ENCODE measurements at regions not wholly inside any gene's neighbourhood (a gene's known extent, or its start where the extent isn't known, plus 50 kb on each side); places are given as distances from the start of the nearest gene placed in this dataset.

DNA sequence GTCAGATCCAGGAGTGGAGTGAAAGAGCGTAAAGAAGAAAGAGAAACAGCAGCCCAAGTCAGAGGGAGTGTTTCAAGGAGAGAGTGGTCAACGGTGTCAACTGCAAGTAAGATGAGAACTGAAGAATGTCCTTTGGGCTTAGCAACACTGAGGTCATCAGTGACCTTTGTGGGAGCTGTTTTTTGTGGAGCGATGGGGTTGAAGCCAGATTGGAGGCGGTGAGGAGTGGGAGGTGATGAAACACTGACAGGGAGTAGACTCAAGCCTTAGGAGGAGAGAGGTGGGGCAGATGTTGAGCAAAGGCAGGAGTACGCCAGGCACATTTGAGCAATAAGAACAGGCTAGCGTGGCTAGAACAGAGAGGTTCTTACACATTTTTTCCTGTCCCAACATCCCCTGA, 103.7 kb upstream of the GNAO1 start:
- DNase-seq = no peak

DNA sequence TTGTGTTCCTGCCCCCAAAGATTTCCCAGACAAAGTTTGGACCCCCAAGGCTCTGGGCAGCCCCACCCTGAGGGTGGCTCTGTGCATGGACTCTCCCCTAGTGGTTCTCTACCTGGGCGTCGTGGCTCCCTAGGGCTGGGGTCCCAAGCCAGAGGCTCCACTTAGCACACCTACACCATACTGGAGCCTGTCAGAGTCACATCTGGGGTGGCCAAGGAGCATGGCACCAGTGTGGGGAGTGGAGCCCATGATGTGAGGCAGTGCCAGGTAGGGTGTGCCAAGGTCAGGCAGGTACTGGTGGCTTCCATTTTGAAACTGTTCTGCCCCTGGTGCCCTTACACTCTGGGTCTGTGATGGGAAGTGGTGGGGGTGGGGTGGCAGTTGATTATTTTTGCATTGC, 109.9 kb upstream of the GNAO1 start:
- DNase-seq = no peak

- no peak for DNase-seq
These were observed 115.4 kb upstream of the GNAO1 start for GRCh38 chr16:56075732-56076388.

DNA sequence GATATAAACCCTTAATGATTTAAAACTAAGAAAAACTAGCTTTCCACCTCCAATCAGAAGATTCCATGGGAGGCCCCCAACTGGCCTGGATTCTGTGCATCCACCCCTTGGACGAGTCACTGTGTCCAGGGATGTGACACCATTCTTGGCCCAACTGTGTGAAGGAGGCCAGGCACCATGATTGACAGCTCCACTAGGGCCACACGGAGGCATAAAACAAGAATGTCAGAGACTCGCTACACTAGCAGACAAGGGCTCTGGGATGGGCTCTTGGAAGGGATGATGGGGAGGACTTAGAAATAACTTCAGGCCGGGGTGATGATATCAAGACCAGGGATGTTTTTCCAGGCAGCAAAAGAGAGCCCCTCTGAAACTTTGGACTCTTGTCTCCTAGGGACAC, 117.8 kb upstream of the GNAO1 start:
- no peak for DNase-seq

- no peak for DNase-seq
These were observed 119.2 kb upstream of the GNAO1 start for GRCh38 chr16:56072096-56072495.

DNA sequence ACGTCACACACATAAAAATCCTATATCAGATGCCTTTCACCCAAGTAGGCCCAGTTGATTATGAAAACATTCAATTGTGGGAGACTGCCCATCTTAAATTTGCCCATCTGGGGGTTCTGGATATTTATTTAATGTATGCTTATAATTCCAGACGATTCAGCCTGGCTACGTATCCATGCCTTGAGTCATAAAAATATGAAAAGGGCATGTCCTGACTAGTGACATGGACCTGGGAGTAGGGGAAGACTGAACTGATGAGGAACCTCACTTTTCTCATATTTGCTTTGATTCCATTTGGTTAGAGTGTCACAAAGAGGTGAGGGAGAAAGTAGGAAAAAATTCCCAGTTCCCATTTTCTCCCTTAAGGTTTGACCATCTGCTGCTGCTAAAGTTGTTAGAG, 122.5 kb upstream of the GNAO1 start:
- DNase-seq = no peak

DNA sequence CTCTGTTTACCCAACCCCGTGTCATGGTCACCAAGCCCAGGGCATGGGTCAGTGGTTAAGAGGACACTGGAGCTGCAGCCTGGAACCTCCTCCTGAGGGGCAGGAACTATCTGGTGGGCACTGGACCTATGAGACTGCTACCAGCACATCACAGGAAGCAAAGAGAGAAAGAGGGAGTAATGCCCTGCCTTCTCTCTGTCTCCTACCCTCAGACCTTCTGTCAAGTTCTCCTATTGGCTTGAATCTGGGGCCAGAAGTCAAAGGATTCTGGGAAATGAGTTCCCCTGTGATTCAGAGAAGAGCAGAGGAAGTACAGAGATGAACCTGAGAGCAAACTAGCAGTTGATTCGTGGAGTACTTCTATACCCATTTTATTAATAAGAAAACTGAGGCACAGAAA, 123.0 kb upstream of the GNAO1 start:
- no peak for DNase-seq

DNA sequence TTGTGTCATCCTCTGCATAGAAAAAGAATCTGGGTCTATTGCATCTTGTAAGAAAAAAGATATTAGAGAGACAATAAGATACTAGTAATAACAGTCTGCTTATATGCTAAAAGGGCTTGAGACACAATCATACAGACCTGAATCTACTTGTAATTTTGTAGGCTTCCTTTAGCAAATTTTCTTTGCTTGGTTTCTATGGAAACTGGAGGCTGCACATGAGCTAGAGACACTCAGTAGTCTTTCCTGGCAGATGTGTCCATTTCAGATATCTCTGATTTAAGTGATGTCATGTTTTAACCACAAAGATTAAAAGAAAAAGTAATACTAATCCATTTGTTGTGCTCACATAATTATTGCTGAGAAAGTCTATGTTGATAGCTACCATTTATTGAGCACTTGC, 123.9 kb upstream of the GNAO1 start:
- DNase-seq = no peak

- no peak for DNase-seq
These were observed 124.7 kb upstream of the GNAO1 start for GRCh38 chr16:56066617-56067016.

GRCh38 chr16:56063111-56063510, 128.2 kb upstream of the GNAO1 start:
- DNase-seq = no peak

DNA sequence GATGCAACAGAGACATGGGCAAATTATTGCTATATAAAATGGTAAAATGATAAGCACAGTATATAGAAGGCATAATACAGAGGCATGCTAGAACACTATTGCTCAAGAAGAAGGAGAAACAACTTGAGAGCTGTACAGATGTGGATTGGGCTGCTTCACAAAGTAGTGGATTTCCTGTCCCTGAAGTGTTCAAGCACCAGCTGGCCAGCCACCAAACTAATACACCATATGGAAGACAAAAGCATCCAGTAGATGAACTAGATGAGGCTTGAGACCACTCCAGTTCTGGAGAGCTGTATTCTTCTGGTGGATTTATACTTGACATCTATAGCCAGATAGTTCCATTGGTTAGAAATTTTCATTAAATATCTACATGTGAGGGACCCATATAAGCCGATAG, 134.1 kb upstream of the GNAO1 start:
- DNase-seq = peak; percentile 9

DNA sequence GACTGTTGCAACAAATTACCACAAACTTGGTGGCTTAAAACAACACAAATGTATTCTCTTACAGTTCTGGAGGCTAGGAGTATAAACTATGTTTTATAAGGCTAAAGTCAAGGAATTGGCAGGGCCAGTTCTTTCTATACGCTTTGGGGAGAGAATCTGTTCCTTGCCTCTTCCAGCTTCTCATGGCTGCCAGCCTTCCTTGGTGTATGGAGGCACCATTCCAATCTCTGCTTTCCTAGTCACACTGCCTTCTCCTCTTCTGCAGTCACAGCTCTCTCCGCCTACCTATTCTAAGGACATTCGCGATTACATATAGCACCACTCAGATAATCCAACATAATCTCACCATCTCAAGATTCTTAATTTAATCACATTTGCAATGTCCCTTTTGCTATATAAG, 140.4 kb upstream of the GNAO1 start:
- DNase-seq = no peak

- DNase-seq = no peak
These were observed 142.7 kb upstream of the GNAO1 start for GRCh38 chr16:56048425-56049105.

DNA sequence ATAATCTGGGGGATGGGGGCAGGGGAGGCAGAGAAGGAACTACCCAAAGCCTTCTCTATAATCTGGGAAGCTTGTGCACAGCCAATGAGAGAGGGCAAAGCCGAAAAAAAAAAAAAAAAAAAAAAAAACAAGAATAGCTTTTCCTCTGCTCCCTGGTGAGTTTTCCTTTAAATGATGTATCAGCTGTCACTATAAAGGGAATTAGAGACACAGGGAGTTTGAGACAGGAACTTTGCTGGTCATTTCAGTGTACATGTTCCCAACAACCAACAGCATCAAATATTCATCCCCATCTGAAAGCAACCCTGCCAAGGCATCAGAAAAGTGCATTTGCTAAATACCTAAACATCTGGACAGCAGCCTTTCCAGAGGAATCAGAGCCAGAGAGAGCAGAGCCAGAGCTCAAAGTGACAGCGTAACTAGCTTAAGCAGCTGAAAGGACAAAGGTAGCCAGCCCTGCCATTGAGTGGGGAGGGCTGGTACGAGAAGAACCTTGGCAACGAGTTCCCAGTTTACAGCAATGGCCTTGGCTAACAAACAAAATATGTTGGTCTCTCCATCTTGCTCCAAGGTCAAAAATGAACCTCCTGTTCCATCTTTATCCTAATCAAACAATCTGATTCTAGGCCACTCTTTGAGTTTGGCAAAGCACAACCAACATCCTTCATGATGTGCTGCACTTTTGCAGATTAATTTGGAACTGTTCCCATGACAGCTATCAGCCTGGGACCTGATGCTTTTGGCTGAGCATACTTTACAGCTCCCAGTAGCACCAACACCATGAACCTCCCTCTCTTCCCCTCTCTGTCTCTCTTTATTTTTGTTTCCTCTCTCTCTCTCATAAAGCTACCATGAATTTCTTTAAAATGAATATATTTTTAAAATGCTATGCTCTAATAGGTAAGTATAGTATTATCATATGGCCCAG, 143.7 kb upstream of the GNAO1 start:
- DNase-seq = no peak

DNA sequence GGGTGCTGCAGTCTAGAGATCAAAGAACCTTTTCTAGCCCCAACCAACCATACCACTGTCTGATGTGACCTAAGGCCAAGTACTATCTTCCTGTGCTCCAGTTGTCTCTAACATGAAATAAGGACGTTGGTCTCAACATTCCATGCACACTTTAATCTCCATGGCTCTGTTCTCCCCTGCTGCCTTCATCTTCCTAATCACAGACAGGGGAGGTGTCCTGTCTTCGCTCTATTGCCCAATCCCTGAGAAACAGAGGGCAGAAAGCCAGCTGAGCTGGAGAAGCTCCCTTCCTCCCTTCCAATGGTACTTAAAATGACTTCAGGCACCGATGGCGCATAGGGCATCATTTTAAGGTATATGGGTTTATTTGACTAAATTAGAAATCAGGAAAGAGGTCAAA, 148.9 kb upstream of the GNAO1 start:
- no peak for DNase-seq

DNA sequence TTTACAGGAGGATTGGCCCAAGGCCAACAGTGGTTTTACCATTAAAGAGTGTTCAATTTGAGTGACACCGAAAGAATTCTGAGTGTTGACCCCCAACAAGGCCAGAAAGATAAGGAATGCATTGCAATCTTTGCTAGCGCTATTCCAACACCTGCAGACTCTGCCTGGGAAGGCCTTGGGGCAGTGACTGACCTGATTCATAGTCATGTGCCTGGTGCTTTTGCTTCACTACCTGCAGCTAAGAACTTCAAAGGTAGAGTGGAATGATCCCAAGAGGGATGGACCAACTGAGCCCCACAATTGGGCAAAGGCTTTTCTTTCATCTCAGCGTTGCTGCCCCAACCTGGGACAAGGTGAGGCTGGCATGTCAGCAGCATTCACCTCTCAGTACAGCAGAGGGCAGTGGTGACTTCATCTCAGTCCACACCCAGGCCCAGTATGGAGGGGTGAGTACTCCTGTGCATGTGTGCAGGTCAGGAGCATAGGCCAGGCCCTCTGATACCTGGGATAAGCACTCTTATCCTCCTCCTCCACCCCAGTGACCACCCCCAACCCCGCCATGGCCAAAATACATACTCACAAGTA, 149.6 kb upstream of the GNAO1 start:
- no peak for DNase-seq

DNA sequence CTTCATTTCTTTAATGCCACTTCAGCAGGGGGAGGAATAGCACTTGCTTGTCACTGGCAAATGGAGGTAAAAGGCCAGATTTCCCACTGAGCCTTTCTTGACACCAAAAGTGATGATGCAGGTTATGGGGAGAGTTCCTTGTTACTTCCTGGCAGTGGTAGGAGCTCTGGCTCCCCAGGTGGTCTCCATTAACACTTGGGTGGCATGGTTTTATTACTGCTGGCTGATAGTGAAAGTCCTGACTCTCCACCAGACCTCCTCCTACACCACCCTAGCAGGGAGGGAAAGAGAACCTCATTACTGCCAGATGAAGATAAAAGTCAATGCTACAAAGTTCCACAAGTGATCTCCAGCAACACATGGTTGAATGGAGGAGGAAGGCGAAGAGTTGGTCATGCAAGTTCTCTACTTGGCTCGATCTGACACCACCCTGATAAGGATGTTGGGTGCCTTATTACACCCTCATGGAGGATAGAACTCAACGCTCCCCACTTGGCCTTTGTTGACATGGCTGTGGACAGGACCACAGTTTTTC, 152.7 kb upstream of the GNAO1 start:
- no peak for DNase-seq

GRCh38 chr16:56032072-56032471, 156.9 kb upstream of the CES5A start:
- DNase-seq = no peak

- DNase-seq = no peak
These were observed 153.9 kb upstream of the CES5A start for GRCh38 chr16:56029026-56029425.

DNA sequence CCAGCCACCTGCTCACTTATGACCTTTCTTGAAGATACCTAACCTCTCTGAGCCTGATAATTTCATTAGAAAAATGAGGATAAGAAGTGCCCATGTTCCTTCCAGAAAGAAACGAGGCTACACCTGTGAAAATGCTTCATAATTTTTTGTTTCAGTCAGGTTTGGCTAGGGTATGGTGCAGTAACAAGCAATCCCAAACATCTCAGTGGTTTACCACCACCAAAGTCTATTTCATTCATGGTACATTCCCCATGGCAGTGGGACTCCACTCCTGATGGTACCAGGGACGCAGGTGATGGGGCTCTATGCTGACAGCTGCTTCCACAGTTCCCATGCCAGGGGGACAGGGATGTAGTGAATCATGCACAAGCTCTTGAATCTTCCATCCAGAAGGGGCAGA, 147.6 kb upstream of the CES5A start:
- no peak for DNase-seq

- no peak for DNase-seq
These were observed 144.1 kb upstream of the CES5A start for GRCh38 chr16:56019274-56019673.

DNA sequence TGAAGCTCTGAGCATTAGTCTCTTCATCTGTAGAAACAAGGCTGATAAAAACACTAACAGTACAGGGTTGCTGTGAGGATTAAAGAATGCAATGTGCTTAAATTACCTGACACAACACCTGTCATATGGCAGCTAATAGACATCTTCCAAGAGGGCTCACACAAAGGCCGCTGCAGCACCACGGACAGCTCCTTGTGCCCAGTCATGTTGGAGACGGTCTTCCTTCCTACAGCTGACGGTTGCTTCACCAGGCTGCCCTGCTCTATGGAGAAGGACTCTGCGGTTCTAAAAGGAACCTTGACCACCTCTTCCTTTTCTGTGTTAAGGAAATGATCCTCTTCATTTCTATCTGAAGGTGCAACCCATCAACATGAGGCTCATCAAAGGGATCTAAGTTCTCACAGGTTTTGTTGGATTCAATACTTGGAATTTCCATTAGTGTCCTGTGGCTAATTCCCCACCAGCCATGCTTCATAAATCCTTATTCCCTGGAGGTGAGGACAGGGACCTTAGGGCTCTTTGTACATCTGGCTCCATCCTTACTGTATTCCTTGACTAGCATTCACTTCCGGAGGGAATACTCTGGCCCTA, 138.9 kb upstream of the CES5A start:
- no peak for DNase-seq

DNA sequence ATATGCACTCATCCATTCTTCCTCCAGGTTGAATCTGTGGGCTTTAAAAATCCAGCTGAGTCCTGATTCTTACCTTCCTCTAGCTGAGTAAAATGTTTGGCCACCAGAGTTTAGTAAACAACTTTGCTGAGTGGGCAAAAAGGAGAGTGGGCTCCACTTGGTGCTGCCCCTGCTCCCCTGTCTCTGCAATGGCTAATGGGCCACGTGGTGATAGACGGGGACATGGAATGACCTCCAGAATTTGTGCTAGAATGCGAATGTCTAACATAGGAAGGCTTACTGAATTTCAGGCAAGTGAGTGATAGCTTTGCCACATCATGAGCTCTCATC, 137.3 kb upstream of the CES5A start:
- DNase-seq = no peak

Data from DMS79 treated with DMSO at 0.1 percent for 48 hours (cell line).